ENCODE measurements at regions not wholly inside any gene's neighbourhood (a gene's known extent, or its start where the extent isn't known, plus 50 kb on each side); places are given as distances from the start of the nearest gene placed in this dataset.

- Histone ChIP-seq H3K4me1 (ENCODE audit: control insufficient read depth in 1 of 2, insufficient read depth in 2 of 2, low read depth in 1 of 2, low read length in 1 of 2) (no peaks in the 10 kb centered on the region), H4K20me1 (ENCODE audit: insufficient read depth) (no peaks in the 10 kb centered on the region), H3K9me3 (no peaks in the 10 kb centered on the region), H2AFZ (ENCODE audit: low read depth) (no peak overlapping the region), H3K4me2 (no peak overlapping the region), H3K9me2 (no peaks in the 10 kb centered on the region), H3K36me3 (replicated peaks in 1 of 2; ENCODE audit: control insufficient read depth in 1 of 2, insufficient read depth in 2 of 2, low read length in 1 of 2) (no peaks in the 10 kb centered on the region), H3K27ac (ENCODE audit: low read depth in 2 of 2, low read length in 1 of 2) (no peak overlapping the region), H3K4me3 (ENCODE audit: low read depth in 2 of 2, low read length in 1 of 2) (no peak overlapping the region), H3K79me2 (ENCODE audit: insufficient read depth) (no peaks in the 10 kb centered on the region), H3F3A (replicated peaks; ENCODE audit: insufficient read depth) (no peaks in the 10 kb centered on the region), H3K27me3 (ENCODE audit: insufficient read depth) (no peaks in the 10 kb centered on the region), H3K9ac (no peak overlapping the region)
- 95% methylated on average over 2 of the region's 2 CpGs for WGBS (ENCODE audit: low lambda C conversion rate)
- CTCF ChIA-PET: interaction anchor here (1.6 kb wide), 1 partner anchor 26 kb away, joined by 5 read pairs; no protein-coding TSS in a partner anchor
- DNase-seq: no peak
- TF ChIP-seq CHD2 (IDR thresholded peaks at IDR 0.05; ENCODE audit: low read length, partially characterized antibody): no peak
- TF ChIP-seq, protein P1, sequence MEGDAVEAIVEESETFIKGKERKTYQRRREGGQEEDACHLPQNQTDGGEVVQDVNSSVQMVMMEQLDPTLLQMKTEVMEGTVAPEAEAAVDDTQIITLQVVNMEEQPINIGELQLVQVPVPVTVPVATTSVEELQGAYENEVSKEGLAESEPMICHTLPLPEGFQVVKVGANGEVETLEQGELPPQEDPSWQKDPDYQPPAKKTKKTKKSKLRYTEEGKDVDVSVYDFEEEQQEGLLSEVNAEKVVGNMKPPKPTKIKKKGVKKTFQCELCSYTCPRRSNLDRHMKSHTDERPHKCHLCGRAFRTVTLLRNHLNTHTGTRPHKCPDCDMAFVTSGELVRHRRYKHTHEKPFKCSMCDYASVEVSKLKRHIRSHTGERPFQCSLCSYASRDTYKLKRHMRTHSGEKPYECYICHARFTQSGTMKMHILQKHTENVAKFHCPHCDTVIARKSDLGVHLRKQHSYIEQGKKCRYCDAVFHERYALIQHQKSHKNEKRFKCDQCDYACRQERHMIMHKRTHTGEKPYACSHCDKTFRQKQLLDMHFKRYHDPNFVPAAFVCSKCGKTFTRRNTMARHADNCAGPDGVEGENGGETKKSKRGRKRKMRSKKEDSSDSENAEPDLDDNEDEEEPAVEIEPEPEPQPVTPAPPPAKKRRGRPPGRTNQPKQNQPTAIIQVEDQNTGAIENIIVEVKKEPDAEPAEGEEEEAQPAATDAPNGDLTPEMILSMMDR (IDR thresholded peaks at IDR 0.05): no peak
- no peak for TF ChIP-seq POLR2AphosphoS5 (IDR thresholded peaks at IDR 0.05; ENCODE audit: low read depth, low read length)
- TF ChIP-seq SIN3A (IDR thresholded peaks at IDR 0.05; ENCODE audit: borderline replicate concordance, low read depth, low read length): no peak
- TF ChIP-seq MEF2A (IDR thresholded peaks at IDR 0.05; ENCODE audit: borderline replicate concordance, low read depth): no peak
- no peak for TF ChIP-seq SMC3 (IDR thresholded peaks at IDR 0.05; ENCODE audit: low read depth, low read length)
- no peak for TF ChIP-seq RFX5 (IDR thresholded peaks at IDR 0.05; ENCODE audit: low read length)
- TF ChIP-seq, protein P2, sequence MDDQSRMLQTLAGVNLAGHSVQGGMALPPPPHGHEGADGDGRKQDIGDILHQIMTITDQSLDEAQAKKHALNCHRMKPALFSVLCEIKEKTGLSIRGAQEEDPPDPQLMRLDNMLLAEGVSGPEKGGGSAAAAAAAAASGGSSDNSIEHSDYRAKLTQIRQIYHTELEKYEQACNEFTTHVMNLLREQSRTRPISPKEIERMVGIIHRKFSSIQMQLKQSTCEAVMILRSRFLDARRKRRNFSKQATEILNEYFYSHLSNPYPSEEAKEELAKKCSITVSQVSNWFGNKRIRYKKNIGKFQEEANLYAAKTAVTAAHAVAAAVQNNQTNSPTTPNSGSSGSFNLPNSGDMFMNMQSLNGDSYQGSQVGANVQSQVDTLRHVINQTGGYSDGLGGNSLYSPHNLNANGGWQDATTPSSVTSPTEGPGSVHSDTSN (IDR thresholded peaks at IDR 0.05): no peak
- no peak for TF ChIP-seq EZH2phosphoT487 (IDR thresholded peaks at IDR 0.05; ENCODE audit: borderline replicate concordance, low read depth)
- TF ChIP-seq, protein P3, sequence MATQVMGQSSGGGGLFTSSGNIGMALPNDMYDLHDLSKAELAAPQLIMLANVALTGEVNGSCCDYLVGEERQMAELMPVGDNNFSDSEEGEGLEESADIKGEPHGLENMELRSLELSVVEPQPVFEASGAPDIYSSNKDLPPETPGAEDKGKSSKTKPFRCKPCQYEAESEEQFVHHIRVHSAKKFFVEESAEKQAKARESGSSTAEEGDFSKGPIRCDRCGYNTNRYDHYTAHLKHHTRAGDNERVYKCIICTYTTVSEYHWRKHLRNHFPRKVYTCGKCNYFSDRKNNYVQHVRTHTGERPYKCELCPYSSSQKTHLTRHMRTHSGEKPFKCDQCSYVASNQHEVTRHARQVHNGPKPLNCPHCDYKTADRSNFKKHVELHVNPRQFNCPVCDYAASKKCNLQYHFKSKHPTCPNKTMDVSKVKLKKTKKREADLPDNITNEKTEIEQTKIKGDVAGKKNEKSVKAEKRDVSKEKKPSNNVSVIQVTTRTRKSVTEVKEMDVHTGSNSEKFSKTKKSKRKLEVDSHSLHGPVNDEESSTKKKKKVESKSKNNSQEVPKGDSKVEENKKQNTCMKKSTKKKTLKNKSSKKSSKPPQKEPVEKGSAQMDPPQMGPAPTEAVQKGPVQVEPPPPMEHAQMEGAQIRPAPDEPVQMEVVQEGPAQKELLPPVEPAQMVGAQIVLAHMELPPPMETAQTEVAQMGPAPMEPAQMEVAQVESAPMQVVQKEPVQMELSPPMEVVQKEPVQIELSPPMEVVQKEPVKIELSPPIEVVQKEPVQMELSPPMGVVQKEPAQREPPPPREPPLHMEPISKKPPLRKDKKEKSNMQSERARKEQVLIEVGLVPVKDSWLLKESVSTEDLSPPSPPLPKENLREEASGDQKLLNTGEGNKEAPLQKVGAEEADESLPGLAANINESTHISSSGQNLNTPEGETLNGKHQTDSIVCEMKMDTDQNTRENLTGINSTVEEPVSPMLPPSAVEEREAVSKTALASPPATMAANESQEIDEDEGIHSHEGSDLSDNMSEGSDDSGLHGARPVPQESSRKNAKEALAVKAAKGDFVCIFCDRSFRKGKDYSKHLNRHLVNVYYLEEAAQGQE (IDR thresholded peaks at IDR 0.05; ENCODE audit: low read depth, low read length): no peak
- no peak for TF ChIP-seq GATA2 (CRISPR knock-in tag; IDR thresholded peaks at IDR 0.05)
- TF ChIP-seq TAF1 (IDR thresholded peaks at IDR 0.05; ENCODE audit: borderline replicate concordance, low read depth, low read length): no peak
- TF ChIP-seq, protein P4, sequence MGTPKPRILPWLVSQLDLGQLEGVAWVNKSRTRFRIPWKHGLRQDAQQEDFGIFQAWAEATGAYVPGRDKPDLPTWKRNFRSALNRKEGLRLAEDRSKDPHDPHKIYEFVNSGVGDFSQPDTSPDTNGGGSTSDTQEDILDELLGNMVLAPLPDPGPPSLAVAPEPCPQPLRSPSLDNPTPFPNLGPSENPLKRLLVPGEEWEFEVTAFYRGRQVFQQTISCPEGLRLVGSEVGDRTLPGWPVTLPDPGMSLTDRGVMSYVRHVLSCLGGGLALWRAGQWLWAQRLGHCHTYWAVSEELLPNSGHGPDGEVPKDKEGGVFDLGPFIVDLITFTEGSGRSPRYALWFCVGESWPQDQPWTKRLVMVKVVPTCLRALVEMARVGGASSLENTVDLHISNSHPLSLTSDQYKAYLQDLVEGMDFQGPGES (IDR thresholded peaks at IDR 0.05; ENCODE audit: low read depth, low read length): no peak
- no peak for TF ChIP-seq FOXJ3 (CRISPR knock-in tag; IDR thresholded peaks at IDR 0.05)
- TF ChIP-seq TEAD4 (IDR thresholded peaks at IDR 0.05; ENCODE audit: borderline replicate concordance, insufficient read depth): no peak
- TF ChIP-seq, protein P5, sequence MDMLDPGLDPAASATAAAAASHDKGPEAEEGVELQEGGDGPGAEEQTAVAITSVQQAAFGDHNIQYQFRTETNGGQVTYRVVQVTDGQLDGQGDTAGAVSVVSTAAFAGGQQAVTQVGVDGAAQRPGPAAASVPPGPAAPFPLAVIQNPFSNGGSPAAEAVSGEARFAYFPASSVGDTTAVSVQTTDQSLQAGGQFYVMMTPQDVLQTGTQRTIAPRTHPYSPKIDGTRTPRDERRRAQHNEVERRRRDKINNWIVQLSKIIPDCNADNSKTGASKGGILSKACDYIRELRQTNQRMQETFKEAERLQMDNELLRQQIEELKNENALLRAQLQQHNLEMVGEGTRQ (IDR thresholded peaks at IDR 0.05; ENCODE audit: borderline replicate concordance, low read depth, low read length): no peak
- no peak for TF ChIP-seq FOXM1 (IDR thresholded peaks at IDR 0.05; ENCODE audit: low read depth)
- POLR2A ChIA-PET: no interaction called here
These were observed 359.5 kb downstream of the HACE1 start for GRCh38 chr6:104500265-104500664.
